SK-N-SH treated with all-trans-retinoic acid at 6 μM for 48 hours (cell line): ENCODE measurements at regions not wholly inside any gene's neighbourhood (a gene's known extent, or its start where the extent isn't known, plus 50 kb on each side); places are given as distances from the start of the nearest gene placed in this dataset.

Experiments
- ARNTL ChIP-seq: fragments of 450-650 bp; formaldehyde crosslinking; IDR thresholded peaks from 2 replicates; pipeline ENCODE4 v1.5.0; 2020; ENCODE audit warnings: low read depth, mild to moderate bottlenecking, moderate library complexity, borderline replicate concordance
- CREB5 ChIP-seq: fragments of 250-450 bp; sonication (Bioruptor Pico); IDR thresholded peaks from 2 replicates; pipeline ENCODE4 v1.5.1; 2020; ENCODE audit warnings: low read depth, mild to moderate bottlenecking, moderate library complexity
- CSRNP3 ChIP-seq: fragments of 250-450 bp; sonication (Bioruptor Pico); IDR thresholded peaks from 2 replicates; pipeline ENCODE4 v1.5.1; 2021; ENCODE audit warnings: mild to moderate bottlenecking, moderate library complexity
- GLIS3 ChIP-seq: fragments of 250-450 bp; sonication (Bioruptor Pico); IDR thresholded peaks from 2 replicates; pipeline ENCODE4 v1.5.0; 2020; ENCODE audit warnings: mild to moderate bottlenecking, moderate library complexity
- OSR1 ChIP-seq: fragments of 250-450 bp; sonication (Bioruptor Pico); IDR thresholded peaks from 2 replicates; pipeline ENCODE4 v1.8.0; 2022; ENCODE audit warnings: moderate library complexity, mild to moderate bottlenecking, inconsistent platforms
- PPARA ChIP-seq: fragments of 250-450 bp; sonication (Bioruptor Pico); IDR thresholded peaks from 2 replicates; pipeline ENCODE4 v1.5.0; 2020; ENCODE audit warnings: mild to moderate bottlenecking, borderline replicate concordance
- TCF4 ChIP-seq: fragments of 250-450 bp; sonication (Bioruptor Pico); IDR thresholded peaks from 2 replicates; pipeline ENCODE4 v1.8.0; 2021; ENCODE audit warnings: mild to moderate bottlenecking, moderate library complexity, borderline replicate concordance
- ZC3H10 ChIP-seq: fragments of 250-450 bp; sonication (Bioruptor Pico); IDR thresholded peaks from 2 replicates; pipeline ENCODE4 v1.5.1; 2021; ENCODE audit warnings: mild to moderate bottlenecking, moderate library complexity
- ZFP30 ChIP-seq: fragments of 450-650 bp; formaldehyde crosslinking; IDR thresholded peaks from 2 replicates; pipeline ENCODE4 v1.5.0; 2022; ENCODE audit warnings: mild to moderate bottlenecking, moderate library complexity
- ZNF565 ChIP-seq: fragments of 450-650 bp; formaldehyde crosslinking; conservative IDR thresholded peaks from 2 replicates; pipeline ENCODE4 v1.5.0; 2020; ENCODE audit warnings: low read depth, mild to moderate bottlenecking, moderate library complexity
- TF ChIP-seq, protein P1 (sequence below): fragments of 250-450 bp; sonication (Bioruptor Pico); IDR thresholded peaks from 2 replicates; pipeline ENCODE4 v1.8.0; 2020; ENCODE audit warnings: mild to moderate bottlenecking, moderate library complexity, borderline replicate concordance
- TF ChIP-seq, protein P2 (sequence below): fragments of 250-450 bp; sonication (Bioruptor Pico); IDR thresholded peaks from 2 replicates; pipeline ENCODE4 v1.5.0; 2020; ENCODE audit warnings: mild to moderate bottlenecking, moderate library complexity

DNA sequence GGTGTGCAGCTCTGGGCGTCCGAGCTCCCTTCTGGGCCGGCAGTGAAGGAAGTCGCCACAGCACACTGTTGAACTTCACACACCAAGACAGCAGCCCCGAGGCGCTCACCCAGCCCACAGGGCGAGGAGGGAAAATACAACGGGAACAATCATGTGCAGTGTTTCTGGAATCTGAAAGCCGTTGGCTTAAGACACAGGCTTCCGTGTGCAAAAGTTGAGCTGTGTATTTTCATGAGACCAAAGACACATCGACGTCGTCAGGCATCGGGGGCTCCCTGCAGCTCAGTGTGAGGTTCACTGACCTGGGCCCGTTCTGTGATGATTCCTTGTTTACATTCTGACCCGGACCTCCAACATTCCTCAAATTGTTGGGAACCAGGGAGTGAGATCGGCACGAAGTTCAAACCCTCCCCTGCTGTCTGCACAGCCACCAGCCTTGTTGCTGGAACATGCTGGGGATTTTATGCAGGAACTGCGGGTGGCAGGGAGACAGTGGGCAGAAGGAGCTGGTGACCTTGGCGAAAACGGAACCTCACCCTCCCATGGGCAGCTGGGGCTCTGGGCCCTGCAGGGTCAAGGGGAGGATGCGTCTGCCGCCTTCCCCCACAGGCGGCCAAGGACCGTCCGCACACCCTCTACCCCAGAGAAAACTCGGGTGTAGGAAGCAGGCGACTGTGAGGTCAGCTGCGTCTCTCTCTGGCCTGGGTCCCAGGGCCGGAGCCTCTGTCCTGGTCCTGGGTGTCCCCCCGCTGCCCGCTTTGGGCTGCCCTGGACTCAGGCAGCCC lies 72.2 kb downstream of the METRNL start:
- TF ChIP-seq GLIS3 (CRISPR knock-in tag) (no peak), TCF4 (CRISPR knock-in tag) (no peak), ZFP30 (CRISPR knock-in tag) (no peak), CREB5 (no peak), ZC3H10 (CRISPR knock-in tag) (no peak), CSRNP3 (CRISPR knock-in tag) (no peak), OSR1 (CRISPR knock-in tag) (no peak), PPARA (no peak), ZNF565 (CRISPR knock-in tag) (no peak), ARNTL (CRISPR knock-in tag) (no peak)
- TF ChIP-seq, protein P1, sequence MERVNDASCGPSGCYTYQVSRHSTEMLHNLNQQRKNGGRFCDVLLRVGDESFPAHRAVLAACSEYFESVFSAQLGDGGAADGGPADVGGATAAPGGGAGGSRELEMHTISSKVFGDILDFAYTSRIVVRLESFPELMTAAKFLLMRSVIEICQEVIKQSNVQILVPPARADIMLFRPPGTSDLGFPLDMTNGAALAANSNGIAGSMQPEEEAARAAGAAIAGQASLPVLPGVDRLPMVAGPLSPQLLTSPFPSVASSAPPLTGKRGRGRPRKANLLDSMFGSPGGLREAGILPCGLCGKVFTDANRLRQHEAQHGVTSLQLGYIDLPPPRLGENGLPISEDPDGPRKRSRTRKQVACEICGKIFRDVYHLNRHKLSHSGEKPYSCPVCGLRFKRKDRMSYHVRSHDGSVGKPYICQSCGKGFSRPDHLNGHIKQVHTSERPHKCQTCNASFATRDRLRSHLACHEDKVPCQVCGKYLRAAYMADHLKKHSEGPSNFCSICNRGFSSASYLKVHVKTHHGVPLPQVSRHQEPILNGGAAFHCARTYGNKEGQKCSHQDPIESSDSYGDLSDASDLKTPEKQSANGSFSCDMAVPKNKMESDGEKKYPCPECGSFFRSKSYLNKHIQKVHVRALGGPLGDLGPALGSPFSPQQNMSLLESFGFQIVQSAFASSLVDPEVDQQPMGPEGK (CRISPR knock-in tag) = no peak
- TF ChIP-seq, protein P2, sequence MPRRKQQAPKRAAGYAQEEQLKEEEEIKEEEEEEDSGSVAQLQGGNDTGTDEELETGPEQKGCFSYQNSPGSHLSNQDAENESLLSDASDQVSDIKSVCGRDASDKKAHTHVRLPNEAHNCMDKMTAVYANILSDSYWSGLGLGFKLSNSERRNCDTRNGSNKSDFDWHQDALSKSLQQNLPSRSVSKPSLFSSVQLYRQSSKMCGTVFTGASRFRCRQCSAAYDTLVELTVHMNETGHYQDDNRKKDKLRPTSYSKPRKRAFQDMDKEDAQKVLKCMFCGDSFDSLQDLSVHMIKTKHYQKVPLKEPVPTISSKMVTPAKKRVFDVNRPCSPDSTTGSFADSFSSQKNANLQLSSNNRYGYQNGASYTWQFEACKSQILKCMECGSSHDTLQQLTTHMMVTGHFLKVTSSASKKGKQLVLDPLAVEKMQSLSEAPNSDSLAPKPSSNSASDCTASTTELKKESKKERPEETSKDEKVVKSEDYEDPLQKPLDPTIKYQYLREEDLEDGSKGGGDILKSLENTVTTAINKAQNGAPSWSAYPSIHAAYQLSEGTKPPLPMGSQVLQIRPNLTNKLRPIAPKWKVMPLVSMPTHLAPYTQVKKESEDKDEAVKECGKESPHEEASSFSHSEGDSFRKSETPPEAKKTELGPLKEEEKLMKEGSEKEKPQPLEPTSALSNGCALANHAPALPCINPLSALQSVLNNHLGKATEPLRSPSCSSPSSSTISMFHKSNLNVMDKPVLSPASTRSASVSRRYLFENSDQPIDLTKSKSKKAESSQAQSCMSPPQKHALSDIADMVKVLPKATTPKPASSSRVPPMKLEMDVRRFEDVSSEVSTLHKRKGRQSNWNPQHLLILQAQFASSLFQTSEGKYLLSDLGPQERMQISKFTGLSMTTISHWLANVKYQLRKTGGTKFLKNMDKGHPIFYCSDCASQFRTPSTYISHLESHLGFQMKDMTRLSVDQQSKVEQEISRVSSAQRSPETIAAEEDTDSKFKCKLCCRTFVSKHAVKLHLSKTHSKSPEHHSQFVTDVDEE (CRISPR knock-in tag) = no peak
